ENCODE measurements at regions not wholly inside any gene's neighbourhood (a gene's known extent, or its start where the extent isn't known, plus 50 kb on each side); places are given as distances from the start of the nearest gene placed in this dataset.

- no peaks in the 10 kb centered on the region for H3K27me3 ChIP-seq (ENCODE audit: control insufficient read depth, extremely low read depth, insufficient read depth, low read length)
- FAIRE-seq (no peak), DNase-seq (ENCODE audit: low read depth, low spot score) (no peak)
- no peaks in the 10 kb centered on the region for H3K36me3 ChIP-seq (ENCODE audit: control insufficient read depth in 2 of 2, extremely low read depth in 1 of 2, insufficient read depth in 2 of 2, low read length in 2 of 2)
- H3K9ac ChIP-seq (ENCODE audit: control insufficient read depth, extremely low read depth, insufficient read depth, low read length), result no peak overlapping the region
- H3K4me3 ChIP-seq (ENCODE audit: control insufficient read depth in 2 of 3, extremely low read depth in 1 of 3, insufficient read depth in 2 of 3, low read depth in 1 of 3, low read length in 3 of 3), result no peak overlapping the region
- no peak overlapping the region for H3K27ac ChIP-seq (ENCODE audit: control insufficient read depth, insufficient read depth, low read length)
- H2AFZ ChIP-seq (ENCODE audit: control insufficient read depth, low read length), result no peak overlapping the region
- dilution Hi-C loops (cut with MboI; ENCODE audit: extremely low pct_ligation_motif_present, low sequenced_read_pairs), result no loop called here
- H3K4me1 ChIP-seq (ENCODE audit: control insufficient read depth, extremely low read depth, insufficient read depth, low read length), result no peaks in the 10 kb centered on the region
- no peaks in the 10 kb centered on the region for H3K79me2 ChIP-seq (ENCODE audit: control insufficient read depth, insufficient read depth, low read length)
- TF ChIP-seq CTCF (optimal IDR thresholded peaks at IDR 0.05 in 1 of 3, IDR thresholded peaks at IDR 0.05 in 1 of 3, conservative IDR thresholded peaks at IDR 0.05 in 1 of 3; ENCODE audit: extremely low read depth in 1 of 3, insufficient read depth in 2 of 3, low read length in 3 of 3) (no peak), EZH2 (IDR thresholded peaks at IDR 0.05; ENCODE audit: low read length) (no peak)
- H3K4me2 ChIP-seq (ENCODE audit: control insufficient read depth, extremely low read depth, insufficient read depth, low read depth, low read length), result no peak overlapping the region
- H3K9me1 ChIP-seq (ENCODE audit: control insufficient read depth, extremely low read depth, insufficient read depth, low read length), result no peaks in the 10 kb centered on the region
- no peaks in the 10 kb centered on the region for H3K9me3 ChIP-seq (ENCODE audit: control insufficient read depth, low read depth, low read length)
- H4K20me1 ChIP-seq (ENCODE audit: control insufficient read depth, extremely low read depth, insufficient read depth, low read length), result no peaks in the 10 kb centered on the region
Measured at GRCh38 chr9:1829719-1830118, 185.4 kb upstream of the SMARCA2 start.

GRCh38 chr9:1832960-1833359 lies 182.2 kb upstream of the SMARCA2 start:
- no peak for FAIRE-seq

More at GRCh38 chr9:1832960-1833359, 182.2 kb upstream of the SMARCA2 start:
- no peak for DNase-seq (ENCODE audit: low read depth, low spot score)
- H3K4me3 ChIP-seq (ENCODE audit: control insufficient read depth in 2 of 3, extremely low read depth in 1 of 3, insufficient read depth in 2 of 3, low read depth in 1 of 3, low read length in 3 of 3), result no peak overlapping the region
- H3K4me2 ChIP-seq (ENCODE audit: control insufficient read depth, extremely low read depth, insufficient read depth, low read depth, low read length), result no peak overlapping the region
- H3K4me1 ChIP-seq (ENCODE audit: control insufficient read depth, extremely low read depth, insufficient read depth, low read length), result no peaks in the 10 kb centered on the region
- no peak for TF ChIP-seq EZH2 (IDR thresholded peaks at IDR 0.05; ENCODE audit: low read length)
- TF ChIP-seq CTCF (optimal IDR thresholded peaks at IDR 0.05 in 1 of 3, IDR thresholded peaks at IDR 0.05 in 1 of 3, conservative IDR thresholded peaks at IDR 0.05 in 1 of 3; ENCODE audit: extremely low read depth in 1 of 3, insufficient read depth in 2 of 3, low read length in 3 of 3), result no peak
- no peaks in the 10 kb centered on the region for H3K9me3 ChIP-seq (ENCODE audit: control insufficient read depth, low read depth, low read length)
- no peak overlapping the region for H3K27ac ChIP-seq (ENCODE audit: control insufficient read depth, insufficient read depth, low read length)
- H3K9me1 ChIP-seq (ENCODE audit: control insufficient read depth, extremely low read depth, insufficient read depth, low read length), result no peaks in the 10 kb centered on the region
- no peaks in the 10 kb centered on the region for H4K20me1 ChIP-seq (ENCODE audit: control insufficient read depth, extremely low read depth, insufficient read depth, low read length)
- no peaks in the 10 kb centered on the region for H3K27me3 ChIP-seq (ENCODE audit: control insufficient read depth, extremely low read depth, insufficient read depth, low read length)
- dilution Hi-C loops (cut with MboI; ENCODE audit: extremely low pct_ligation_motif_present, low sequenced_read_pairs), result no loop called here
- no peak overlapping the region for H3K9ac ChIP-seq (ENCODE audit: control insufficient read depth, extremely low read depth, insufficient read depth, low read length)
- no peaks in the 10 kb centered on the region for H3K36me3 ChIP-seq (ENCODE audit: control insufficient read depth in 2 of 2, extremely low read depth in 1 of 2, insufficient read depth in 2 of 2, low read length in 2 of 2)
- no peak overlapping the region for H2AFZ ChIP-seq (ENCODE audit: control insufficient read depth, low read length)
- H3K79me2 ChIP-seq (ENCODE audit: control insufficient read depth, insufficient read depth, low read length), result no peaks in the 10 kb centered on the region
